Fibroblast of gingiva (primary cell): ENCODE measurements at regions not wholly inside any gene's neighbourhood (a gene's known extent, or its start where the extent isn't known, plus 50 kb on each side); places are given as distances from the start of the nearest gene placed in this dataset.
"Not testable (repeated sequence)": the region's sequence is repeated elsewhere in the genome, so short reads cannot be mapped to it uniquely, and the experiment has no call there.

ENCODE experiments used
- DNase-seq: peaks from one replicate; pipeline ENCODE4 v3.0.0-alpha.2; 2011; ENCODE audit warnings: low read depth

DNA sequence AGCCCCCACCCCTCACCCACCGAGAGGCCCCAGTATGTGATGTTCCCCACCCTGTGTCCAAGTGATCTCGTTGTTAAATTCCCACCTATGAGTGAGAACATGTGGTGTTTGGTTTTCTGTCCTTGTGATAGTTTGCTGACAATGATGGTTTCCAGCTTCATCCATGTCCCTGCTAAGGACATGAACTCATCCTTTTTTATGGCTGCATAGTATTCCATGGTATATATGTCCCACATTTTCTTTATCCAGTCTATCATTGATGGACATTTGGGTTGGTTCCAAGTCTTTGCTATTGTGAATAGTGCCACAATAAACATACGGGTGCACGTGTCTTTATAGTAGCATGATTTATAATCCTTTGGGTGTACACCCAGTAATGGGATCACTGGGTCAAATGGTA is 79.2 kb downstream of the PXDC1 start:
- DNase-seq, result not testable (repeated sequence)

DNA sequence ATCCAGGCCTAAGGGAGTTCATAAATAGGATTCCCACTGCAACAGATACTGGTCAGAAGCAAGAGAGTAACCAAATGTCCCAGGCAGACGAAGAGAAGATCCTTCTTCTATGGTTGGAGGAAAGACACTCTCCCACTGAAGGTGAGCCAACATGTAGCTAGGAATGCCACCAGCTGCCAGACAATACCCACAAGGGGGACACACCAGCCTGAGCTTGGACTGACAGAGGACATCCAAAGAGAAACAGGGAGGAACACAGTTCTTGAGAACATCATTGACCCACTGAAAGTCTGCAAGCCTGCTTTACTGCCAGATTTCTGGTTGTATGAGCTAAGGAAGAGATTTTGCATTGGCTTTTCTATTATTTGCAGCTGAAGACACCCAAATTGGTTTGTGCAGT is 80.1 kb downstream of the PXDC1 start:
- DNase-seq, result no peak

DNA sequence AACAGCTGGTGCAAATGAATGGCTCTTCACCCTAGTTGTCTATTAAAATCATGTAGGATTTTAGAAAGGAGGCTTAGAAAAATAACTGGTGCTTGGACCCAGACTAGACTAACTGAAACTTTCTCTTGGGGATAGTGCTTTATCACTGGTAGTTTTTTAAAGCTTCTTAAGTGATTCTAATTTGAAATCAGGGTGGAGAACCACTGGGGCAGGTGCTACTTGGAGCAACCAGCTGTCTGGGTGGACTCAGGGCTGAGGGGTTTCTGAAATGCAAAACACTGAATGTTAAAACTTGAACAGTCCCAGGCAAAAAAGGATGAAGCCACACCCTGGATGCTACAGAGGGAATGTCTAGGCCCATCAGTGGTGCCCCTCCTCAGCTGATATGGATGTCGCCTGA is 81.2 kb downstream of the PXDC1 start:
- DNase-seq, result no peak

DNA sequence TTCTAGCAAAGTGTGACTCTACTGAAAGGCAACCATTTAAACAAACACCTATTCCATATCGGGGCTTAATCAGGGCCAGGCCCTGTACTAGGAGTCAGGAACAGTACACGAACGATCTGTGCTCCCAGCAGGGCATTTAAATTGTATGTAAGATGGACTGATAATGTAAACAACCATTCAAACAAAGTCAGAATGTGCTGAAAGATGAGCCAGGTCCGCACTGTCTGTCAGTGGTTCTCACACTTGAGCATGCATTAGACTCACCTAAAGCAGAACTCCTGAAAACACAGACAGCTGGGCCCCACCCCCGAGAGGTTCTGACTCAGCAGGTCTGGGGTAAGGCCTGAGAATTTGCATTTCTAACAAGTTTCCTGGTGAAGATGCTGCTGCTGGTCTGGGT is 81.6 kb downstream of the PXDC1 start:
- no peak for DNase-seq

DNA sequence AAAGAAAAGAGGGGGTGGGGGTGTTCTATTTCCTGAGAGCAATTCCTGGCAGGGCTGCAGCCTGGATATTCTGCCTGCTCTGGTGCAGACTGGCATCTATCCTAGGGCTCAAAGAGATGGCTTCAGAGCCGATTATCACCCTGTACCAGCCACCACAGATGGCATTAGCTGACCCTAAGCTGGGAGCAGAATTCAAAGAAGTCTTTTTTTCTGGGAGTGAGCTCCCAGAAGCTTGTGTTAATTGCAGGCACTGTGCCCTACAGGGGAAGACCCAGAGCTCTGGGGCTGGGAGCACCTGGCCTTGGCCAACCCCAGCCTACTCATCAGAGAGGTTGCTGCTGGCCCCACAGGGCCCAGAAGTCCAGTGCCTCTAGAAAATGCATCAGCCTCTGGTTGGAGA is 85.9 kb downstream of the PXDC1 start:
- DNase-seq, result no peak

DNA sequence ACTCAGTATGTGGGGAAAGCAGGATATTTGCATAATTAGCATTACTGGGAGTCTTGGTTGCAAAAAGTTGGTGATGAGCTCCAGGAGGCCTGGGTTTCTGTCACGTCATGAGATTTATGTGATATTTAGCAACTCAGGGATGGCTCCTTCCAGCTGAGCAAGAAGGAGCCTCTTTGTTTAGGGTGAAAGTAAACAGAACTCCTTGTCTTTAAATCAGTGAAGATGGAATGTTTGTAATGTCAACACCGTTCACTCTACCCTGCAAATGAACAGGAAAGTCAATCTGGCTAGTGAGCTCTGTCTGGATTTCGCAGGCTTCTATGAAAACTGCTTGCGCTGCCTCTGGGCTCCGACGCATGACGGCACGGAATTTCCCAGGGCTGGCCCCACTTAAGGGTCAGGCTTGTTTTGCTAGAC is 86.9 kb downstream of the PXDC1 start:
- peak; percentile 5 for DNase-seq

DNA sequence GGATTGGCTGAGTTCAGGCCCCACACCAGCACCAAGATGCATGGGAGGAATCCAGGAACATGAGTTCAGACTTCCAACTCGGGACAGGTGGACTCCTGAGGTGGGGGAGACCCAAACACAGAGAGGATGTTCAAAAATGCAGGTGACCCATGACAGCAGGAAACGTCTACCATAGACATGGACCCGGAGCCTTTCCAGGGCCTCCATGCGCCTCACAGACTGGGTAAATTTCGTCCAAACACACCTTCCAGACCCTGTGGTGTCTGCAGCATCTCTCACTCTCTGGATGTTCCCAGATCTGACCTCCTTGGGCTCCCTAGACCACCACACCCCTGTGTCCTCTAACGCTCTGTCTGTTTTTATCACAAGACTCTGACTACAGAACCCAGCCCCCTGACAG is 87.7 kb downstream of the PXDC1 start:
- no peak for DNase-seq

DNA sequence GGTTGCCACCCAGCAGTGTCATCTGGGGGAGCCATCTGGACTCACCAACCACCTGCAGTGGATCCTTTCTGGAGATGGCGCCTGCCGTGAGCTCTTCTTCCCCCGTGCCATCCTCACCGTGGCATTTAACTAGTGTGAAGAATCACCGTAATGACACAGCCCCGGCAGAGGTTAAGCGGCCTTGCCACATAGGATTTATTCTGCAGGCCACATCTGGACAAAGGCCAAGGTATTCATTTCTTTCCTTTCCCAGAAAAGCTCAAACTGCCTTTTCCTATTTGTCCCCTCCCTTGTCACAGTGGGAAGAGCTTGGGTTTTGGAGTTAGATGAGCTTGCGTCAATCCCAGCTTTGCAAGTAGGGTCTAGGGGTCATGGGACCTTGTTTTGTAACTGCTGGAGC is 88.4 kb downstream of the PXDC1 start:
- DNase-seq, result no peak

DNA sequence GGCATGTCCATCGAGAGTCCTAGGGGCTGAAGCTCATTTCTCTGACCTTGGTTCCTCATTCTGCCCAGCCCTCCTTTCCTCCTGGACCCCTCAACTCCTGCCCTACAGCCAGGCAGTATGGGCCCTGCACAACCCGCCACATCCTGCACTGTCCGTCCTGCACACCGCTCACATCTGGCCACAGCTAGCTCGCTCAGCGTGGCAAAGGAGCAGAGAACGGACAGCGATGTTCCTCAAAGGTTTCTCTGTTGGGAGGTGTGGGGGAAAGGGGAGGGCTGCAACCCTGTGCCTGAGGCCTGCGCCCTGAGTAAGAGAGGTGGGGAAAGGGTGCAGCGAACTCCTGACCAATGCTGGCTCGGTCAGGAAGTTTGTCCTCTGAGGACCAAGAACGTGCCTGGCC is 90.1 kb downstream of the PXDC1 start:
- DNase-seq, result no peak

DNA sequence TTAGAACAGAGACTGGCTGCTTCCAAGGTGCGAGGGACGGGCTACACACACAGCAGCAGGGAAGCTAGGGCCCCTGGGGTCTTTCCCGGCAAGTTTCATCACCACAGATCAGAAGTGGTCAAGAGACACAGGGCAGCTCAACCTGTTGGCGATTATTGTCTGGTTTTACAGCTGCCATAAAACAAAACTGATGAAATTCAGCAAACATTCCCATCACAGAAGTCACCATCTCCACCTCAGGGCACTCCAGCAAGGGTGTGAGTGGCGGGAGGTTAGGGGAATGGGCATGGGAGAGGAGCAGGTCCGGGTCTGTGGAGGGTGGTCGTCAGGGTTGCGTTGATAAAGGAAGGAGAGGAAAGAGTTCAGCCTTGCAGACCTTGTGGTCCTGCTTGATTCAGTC is 91.0 kb downstream of the PXDC1 start:
- DNase-seq, result no peak

DNA sequence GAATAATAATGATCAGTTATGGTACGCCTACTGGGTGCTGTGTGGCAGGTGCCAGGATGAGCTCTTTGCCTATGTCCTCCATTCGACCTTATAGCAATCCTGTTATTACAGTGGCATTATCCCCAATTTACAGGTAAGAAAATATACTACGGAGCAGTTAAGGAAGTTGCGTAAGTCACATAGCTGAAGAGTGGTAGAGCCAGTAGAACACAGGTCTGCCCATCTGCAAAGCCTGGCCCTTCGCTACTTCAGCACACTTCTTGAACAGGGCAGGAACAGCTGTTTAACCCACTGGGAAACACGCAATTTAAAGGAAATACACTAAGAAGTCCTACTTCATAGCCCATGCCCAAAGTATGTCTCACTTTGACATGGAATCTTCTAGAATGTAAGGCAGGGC is 91.8 kb downstream of the PXDC1 start:
- DNase-seq, result no peak

DNA sequence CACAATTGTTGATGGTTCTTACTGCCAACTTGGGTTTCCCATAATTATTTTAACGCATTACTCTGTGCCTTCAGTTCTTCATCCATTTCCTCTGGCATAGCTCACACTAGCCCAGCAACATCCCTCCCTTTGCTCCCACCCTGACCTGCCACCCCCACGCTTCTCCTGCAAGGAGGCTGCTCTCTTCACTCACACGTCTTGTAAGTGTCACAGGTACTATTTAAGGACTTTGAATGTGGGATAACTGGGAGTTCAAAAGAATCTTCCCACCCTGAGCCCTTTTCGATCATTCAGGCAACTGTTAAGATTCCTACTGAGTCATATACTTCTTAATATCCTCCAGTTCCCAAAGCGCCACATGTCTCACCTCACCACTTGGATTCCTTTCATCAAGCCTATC is 95.4 kb downstream of the PXDC1 start:
- no peak for DNase-seq

DNA sequence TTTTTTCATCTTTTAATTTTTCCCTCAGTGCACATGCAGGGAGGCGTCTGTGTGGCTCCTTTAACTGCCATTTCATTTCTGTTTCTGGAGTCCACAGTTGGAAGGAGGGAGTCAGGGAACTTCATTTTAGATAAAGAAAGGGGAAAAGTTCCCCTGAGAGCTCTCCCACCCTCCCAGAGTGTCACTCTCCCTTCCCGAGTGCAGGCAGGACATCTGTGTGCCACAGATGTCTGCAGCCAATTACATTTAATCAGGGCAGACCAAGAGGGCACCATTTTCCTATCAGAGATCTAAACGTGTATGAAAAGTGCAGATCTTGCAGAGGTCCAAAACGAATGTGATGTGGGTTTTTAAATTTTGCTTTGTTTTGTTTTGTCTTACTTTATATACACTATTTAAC is 96.6 kb downstream of the PXDC1 start:
- DNase-seq, result no peak

DNA sequence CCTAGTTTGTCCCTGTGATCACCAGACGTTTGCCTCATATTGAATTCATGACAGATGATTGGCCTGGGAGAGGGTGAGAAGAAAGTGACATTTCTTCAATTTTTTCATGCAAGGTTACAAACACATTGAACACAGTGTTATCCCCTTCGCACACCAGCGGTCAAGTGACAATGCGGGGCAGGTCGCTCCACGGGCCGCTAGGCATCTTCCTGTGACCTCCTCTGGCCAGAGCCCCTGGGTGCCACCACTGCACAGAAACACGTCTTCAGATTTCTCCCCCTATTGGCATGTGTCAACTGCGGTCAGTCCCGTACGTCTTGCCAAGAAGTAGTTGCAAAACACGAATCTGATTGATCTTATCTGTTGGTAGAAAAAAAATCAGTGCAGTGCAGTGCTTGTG is 97.1 kb downstream of the PXDC1 start:
- no peak for DNase-seq

DNA sequence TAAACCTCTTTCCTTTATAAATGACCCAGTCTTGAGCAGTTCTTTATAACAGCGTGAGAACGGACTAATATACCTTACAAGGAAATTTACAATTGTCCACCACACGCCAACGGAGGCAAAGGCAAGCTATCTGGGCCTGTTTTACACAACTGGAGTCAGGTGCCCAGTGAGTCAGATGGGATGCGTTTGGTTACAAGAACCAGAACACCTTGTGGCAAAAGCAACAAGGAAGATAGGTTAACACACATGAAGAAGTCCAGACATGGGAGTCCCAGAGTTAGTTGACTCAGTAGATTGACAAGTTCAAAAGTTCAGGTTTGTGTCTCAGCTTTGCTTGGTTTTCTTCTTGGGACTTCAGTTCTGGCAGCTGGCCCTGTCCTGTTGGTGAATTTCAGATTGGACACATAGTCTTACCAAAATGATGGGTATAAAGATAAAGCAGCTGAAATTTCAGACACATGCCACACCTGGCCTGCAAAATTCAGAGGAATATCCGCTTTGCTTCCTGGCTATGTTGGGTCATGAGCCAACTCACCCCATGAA is 97.9 kb downstream of the PXDC1 start:
- no peak for DNase-seq

DNA sequence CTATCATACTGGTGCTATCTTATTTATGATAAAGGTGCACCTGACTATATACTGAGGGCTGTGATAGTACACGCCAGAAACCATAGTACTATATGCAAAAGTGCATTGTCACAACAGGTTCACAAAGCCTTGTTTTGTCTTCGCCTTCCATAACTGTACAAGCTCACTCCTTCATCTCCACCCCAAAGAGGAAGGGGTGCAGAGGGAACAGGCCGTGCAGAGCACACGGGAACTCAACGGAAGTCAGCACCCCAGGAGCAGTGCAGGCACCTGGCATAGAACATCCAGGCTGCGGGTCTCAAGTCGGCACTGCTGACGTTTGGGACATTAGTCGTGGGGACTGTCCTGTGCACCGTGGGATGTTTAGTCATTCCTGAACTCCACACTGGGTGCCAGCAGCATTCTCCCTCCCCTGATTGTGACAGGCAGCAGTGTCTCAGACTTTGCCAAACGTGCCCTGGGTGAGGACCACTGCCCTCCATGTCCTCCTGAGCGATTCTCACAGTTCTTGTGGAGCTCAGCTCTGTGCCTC is 99.7 kb downstream of the PXDC1 start:
- no peak for DNase-seq

DNA sequence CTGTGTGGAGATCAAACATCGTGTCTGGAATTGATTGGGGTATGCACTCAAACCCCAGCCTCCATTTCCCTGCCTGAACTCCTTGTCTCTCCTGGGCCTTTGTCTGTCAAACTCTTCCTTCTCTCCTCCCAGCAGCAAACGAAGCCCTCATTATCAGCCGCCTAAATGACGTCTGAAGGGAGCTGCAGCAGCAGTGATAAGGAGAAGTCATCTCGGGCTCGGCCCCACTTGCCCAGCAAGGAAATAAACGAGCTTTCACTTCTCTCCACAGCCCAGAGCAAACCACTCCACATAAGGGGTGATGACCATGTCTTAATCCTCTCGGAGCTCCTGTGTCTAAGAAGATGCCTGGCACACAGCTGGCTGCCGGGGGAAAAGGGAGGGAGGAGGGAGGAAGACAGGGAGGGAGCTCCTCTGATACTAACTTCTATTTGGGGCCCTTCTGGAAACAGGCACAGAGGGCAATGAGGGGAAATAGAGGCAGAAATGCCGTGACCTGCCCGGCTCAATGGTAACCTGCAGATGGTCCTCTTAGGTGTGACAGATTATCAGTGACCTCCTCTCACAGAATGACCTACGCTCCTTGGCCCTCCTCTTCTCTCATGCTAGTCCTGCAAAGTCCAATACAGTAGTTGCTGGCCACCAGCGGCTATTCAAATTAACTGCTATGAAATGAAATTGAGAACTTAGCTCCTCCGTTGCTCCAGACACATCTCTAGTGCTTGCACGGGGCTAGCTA is 100.4 kb downstream of the PXDC1 start:
- DNase-seq, result no peak

DNA sequence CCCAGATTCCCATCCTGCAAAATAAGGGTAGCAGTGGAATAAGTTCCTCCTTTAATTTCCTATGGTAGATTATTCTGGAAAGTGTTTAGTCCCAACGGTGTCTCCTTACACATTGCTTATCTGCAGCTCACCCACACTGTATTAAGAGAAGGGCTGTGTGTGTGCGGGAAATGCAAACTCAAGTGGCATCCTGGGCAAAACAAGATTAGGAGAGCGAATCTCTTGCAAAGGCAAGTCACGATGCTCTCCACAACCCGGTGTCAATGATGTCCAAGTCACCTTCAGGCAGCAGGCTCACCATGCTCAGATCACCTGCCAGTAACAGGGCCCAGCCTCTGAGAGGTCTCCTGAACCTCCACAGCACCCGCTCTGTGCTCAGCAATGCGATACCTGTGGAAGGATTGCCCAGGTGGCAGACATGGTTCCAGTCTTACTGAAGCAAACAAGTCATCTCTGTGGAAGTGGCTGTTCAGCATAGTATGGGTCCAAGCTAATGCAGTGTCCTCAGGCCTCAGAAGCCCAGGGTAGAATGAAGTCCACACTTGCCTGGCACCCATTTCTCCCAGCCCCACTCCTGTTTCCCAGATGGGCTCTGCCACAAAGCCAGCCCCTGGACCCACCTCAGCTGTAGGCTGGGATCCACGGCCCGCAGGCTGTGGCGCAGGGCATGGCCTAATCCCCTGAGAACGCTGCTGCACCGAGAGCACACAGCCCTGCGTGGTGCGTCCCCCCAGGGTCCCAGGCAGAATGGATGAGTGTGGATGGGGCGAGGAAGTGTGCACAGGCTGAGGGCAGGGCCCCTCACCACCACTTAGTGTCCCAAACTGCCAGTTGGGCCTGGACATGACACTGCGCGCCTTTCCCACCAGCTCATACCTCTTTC is 101.2 kb downstream of the PXDC1 start:
- DNase-seq, result no peak

DNA sequence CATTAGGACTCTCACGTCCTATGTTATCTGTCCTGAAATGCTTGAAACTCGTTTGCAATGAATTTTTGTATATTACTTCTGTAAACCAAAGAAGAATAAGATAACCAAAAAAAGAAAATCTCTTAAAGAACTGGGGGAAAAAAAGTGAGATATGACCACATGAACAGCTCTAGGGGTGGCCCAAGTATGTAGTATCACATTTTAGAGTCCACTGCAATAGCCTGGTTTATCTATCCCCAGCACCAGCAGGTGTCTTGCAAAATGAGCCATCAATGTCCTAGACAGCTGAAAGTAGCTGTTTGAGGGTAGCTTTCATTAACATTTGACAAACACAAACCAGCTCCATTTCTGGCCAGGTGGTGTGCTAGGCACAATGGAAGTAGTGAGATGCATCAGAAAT is 102.8 kb downstream of the PXDC1 start:
- no peak for DNase-seq

DNA sequence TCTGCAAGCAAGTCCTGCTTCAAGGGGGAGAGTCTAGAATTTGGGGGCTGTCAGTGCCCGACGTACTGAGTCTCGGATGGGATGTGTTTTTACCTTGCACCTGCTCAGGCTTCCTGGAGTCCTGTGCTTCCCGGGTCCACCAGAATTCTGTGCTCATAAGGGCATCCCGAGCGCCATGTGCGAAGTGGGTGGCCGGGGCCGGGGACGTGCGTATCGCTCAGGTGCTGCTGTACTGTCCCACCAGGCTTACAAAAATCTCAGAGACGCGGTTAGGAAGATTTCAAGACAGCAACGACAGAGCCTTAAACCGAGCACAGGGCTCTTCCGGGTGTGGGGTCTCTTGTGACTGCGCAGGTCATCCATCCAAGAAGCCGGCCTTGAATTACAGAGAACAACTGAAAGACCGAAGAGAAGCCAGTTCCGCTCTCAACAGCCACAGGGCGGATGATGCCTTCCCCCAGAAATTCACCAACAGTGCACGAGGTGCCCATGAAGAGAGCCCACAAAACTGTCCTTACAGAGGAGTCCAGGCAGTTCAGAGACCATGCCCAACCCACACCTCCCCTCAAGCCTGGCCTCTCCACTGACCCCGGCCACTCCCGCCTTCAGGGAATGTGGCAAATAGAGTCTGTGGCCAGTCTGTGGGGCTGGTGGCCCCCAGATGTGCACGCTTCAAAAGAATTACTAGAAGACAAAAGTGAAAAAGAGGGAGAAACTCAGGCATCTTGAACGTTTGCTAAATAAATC is 104.7 kb downstream of the PXDC1 start:
- DNase-seq, result no peak

DNA sequence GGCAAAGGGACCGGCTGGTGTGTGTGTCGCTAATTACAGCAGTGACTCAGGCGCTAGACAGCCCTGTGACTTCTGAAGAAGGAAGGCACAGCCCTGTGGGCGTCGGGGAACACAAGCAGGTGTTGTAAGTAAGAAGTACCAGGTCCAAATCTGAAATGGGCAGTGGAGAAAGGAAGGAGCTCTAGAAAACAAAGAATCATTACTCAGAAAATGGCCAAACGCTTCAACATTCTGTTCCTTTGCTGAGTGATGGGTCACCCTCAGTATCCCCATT is 106.8 kb downstream of the PXDC1 start:
- DNase-seq, result no peak

DNA sequence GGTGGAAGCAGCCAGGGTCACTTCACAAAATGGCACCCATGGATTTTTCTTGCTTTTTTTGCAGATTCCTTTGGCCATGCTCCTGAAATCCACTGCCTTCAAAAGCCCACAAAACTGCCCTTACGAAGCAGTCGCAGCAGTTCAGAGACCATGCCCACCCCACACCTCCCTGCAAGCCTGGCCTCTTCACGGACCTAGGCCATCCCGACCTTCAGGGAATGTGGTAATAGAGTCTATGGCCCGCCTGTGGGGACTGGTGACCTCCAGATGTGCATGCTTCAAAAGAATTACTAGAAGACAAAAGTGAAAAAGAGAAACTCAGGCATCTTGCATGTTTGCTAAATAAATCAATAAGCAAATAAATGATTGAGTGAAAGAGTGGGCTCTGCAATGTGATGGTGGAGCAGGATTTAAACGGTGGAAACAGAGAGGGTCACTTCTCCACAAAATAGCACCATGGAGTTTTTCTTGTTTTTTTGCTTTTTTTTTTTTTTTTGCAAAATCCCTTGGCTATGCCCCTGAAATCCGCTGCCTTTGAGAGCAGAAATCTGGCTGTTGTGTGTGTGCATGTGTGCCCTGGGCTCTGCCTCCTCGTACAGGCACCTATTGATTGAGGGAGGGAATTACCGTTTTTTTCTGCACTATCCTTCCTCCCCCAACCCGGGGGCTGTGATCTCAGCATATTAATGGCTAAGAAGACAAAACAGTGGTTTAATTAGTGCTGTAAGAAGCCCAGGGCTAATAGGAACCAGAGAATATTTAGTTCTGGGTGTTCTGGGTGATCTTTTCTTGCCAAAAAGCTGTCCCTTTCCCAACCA is 107.4 kb downstream of the PXDC1 start:
- no peak for DNase-seq
